Parathyroid adenoma (tissue), 2 donors: ENCODE measurements at regions not wholly inside any gene's neighbourhood (a gene's known extent, or its start where the extent isn't known, plus 50 kb on each side); places are given as distances from the start of the nearest gene placed in this dataset.

Experiments used
- H2AFZ ChIP-seq: fragments of 300-600 bp; sonication (generic); one replicate; pipeline ENCODE4 v1.7.0; 2017; ENCODE audit warnings: antibody characterized with exemption, mild to moderate bottlenecking
- H3K27ac ChIP-seq: fragments of 300-600 bp; sonication (generic); one replicate; pipeline ENCODE4 v1.7.0; 2017
- H3K27me3 ChIP-seq: fragments of 300-600 bp; sonication (generic); one replicate; pipeline ENCODE4 v1.7.0; 2017; ENCODE audit warnings: low read length; ENCODE audit not compliant: control insufficient read depth, insufficient read depth
- H3K36me3 ChIP-seq: fragments of 300-600 bp; sonication (generic); one replicate; pipeline ENCODE4 v1.7.0; 2017; ENCODE audit warnings: low read length; ENCODE audit not compliant: control insufficient read depth, insufficient read depth
- H3K4me1 ChIP-seq: fragments of 300-600 bp; sonication (generic); one replicate; pipeline ENCODE4 v1.7.0; 2017; ENCODE audit warnings: control low read depth
- H3K4me2 ChIP-seq: fragments of 300-600 bp; sonication (generic); one replicate; pipeline ENCODE4 v1.7.0; 2017; ENCODE audit warnings: low read length
- H3K4me3 ChIP-seq: fragments of 300-600 bp; sonication (generic); one replicate; pipeline ENCODE4 v1.7.0; 2017; ENCODE audit warnings: low read depth, low read length
- H3K79me2 ChIP-seq: fragments of 300-600 bp; sonication (generic); one replicate; pipeline ENCODE4 v1.7.0; 2017; ENCODE audit warnings: control low read depth
- H3K9ac ChIP-seq: fragments of 300-600 bp; sonication (generic); one replicate; pipeline ENCODE4 v1.7.0; 2017; ENCODE audit warnings: mild to moderate bottlenecking
- H3K9me3 ChIP-seq: fragments of 300-600 bp; sonication (generic); one replicate; pipeline ENCODE4 v1.7.0; 2017; ENCODE audit warnings: low read length; ENCODE audit not compliant: control insufficient read depth
- TF ChIP-seq, protein P1 (sequence below): fragments of 300-600 bp; sonication (generic); IDR thresholded peaks from one replicate; pipeline ENCODE4 v1.7.0; 2017; ENCODE audit warnings: antibody characterized with exemption, mild to moderate bottlenecking
- donor health status: primary hyperparathyroidism.

- Histone ChIP-seq H3K4me3 (no peak overlapping the region), H3K9ac (no peak overlapping the region)
- TF ChIP-seq, protein P1, sequence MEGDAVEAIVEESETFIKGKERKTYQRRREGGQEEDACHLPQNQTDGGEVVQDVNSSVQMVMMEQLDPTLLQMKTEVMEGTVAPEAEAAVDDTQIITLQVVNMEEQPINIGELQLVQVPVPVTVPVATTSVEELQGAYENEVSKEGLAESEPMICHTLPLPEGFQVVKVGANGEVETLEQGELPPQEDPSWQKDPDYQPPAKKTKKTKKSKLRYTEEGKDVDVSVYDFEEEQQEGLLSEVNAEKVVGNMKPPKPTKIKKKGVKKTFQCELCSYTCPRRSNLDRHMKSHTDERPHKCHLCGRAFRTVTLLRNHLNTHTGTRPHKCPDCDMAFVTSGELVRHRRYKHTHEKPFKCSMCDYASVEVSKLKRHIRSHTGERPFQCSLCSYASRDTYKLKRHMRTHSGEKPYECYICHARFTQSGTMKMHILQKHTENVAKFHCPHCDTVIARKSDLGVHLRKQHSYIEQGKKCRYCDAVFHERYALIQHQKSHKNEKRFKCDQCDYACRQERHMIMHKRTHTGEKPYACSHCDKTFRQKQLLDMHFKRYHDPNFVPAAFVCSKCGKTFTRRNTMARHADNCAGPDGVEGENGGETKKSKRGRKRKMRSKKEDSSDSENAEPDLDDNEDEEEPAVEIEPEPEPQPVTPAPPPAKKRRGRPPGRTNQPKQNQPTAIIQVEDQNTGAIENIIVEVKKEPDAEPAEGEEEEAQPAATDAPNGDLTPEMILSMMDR, result no peak
Measured at GRCh38 chr9:21556581-21557427, 74.7 kb upstream of the IFNE start.

GRCh38 chr9:21557428-21557768 lies 75.3 kb upstream of the IFNE start:
- no peaks in the 10 kb centered on the region for H3K9me3 ChIP-seq
- H3K27ac ChIP-seq, result no peak overlapping the region
- H3K4me2 ChIP-seq, result no peak overlapping the region
- TF ChIP-seq, protein P1, result no peak
- H3K9ac ChIP-seq, result no peak overlapping the region
- no peak overlapping the region for H2AFZ ChIP-seq
- H3K27me3 ChIP-seq, result peaks cover 13% of the 10 kb centered on the region
- no peaks in the 10 kb centered on the region for H3K79me2 ChIP-seq
- H3K4me1 ChIP-seq, result no peaks in the 10 kb centered on the region
- no peak overlapping the region for H3K4me3 ChIP-seq
- no peaks in the 10 kb centered on the region for H3K36me3 ChIP-seq

More at GRCh38 chr9:21556581-21557427, 74.7 kb upstream of the IFNE start:
- Histone ChIP-seq H3K4me2 (no peak overlapping the region), H3K4me1 (no peaks in the 10 kb centered on the region), H2AFZ (no peak overlapping the region), H3K79me2 (no peaks in the 10 kb centered on the region), H3K36me3 (no peaks in the 10 kb centered on the region), H3K27me3 (peaks cover 13% of the 10 kb centered on the region), H3K9me3 (no peaks in the 10 kb centered on the region), H3K27ac (no peak overlapping the region)

- Histone ChIP-seq H3K4me3 (no peak overlapping the region), H3K9ac (no peak overlapping the region), H3K27ac (no peak overlapping the region), H3K36me3 (no peaks in the 10 kb centered on the region), H2AFZ (no peak overlapping the region), H3K27me3 (peaks cover 13% of the 10 kb centered on the region), H3K4me1 (no peaks in the 10 kb centered on the region), H3K4me2 (no peak overlapping the region), H3K79me2 (no peaks in the 10 kb centered on the region), H3K9me3 (no peaks in the 10 kb centered on the region)
- TF ChIP-seq, protein P1, result no peak
Measured at GRCh38 chr9:21558079-21558478, 76.0 kb upstream of the IFNE start.

GRCh38 chr9:21558615-21559401 lies 76.7 kb upstream of the IFNE start:
- H3K4me3 ChIP-seq, result peak overlapping the region; percentile 33
- H3K79me2 ChIP-seq, result no peaks in the 10 kb centered on the region
- no peak overlapping the region for H3K27ac ChIP-seq
- H3K9ac ChIP-seq, result no peak overlapping the region
- peaks cover 13% of the 10 kb centered on the region for H3K27me3 ChIP-seq
- no peaks in the 10 kb centered on the region for H3K9me3 ChIP-seq
- H3K36me3 ChIP-seq, result no peaks in the 10 kb centered on the region
- no peaks in the 10 kb centered on the region for H3K4me1 ChIP-seq
- peak overlapping the region; percentile 83 for H2AFZ ChIP-seq
- TF ChIP-seq, protein P1, result no peak
- H3K4me2 ChIP-seq, result peak overlapping the region; percentile 79
